ENCODE measurements at regions not wholly inside any gene's neighbourhood (a gene's known extent, or its start where the extent isn't known, plus 50 kb on each side); places are given as distances from the start of the nearest gene placed in this dataset.

- DNase-seq (ENCODE audit: low read depth): no peak
Measured at GRCh38 chr1:190540366-190540765, 62.7 kb upstream of the BRINP3 start.

- no peak for DNase-seq (ENCODE audit: low read depth)
Measured at GRCh38 chr1:190551638-190552037, 74.0 kb upstream of the BRINP3 start.

GRCh38 chr1:190560161-190560681 is 82.6 kb upstream of the BRINP3 start:
- no peak for DNase-seq (ENCODE audit: low read depth)

GRCh38 chr1:190563230-190563629 is 85.6 kb upstream of the BRINP3 start:
- DNase-seq (ENCODE audit: low read depth): no peak

GRCh38 chr1:190564117-190564516 is 86.5 kb upstream of the BRINP3 start:
- no peak for DNase-seq (ENCODE audit: low read depth)

GRCh38 chr1:190578017-190578416 is 100.4 kb upstream of the BRINP3 start:
- no peak for DNase-seq (ENCODE audit: low read depth)

- no peak for DNase-seq (ENCODE audit: low read depth)
Measured at GRCh38 chr1:190578526-190578925, 100.9 kb upstream of the BRINP3 start.

- DNase-seq (ENCODE audit: low read depth): no peak
Measured at GRCh38 chr1:190579552-190580193, 102.0 kb upstream of the BRINP3 start.

- DNase-seq (ENCODE audit: low read depth): no peak
Measured at GRCh38 chr1:190583862-190584261, 106.2 kb upstream of the BRINP3 start.

- no peak for DNase-seq (ENCODE audit: low read depth)
Measured at GRCh38 chr1:190588424-190588823, 110.8 kb upstream of the BRINP3 start.

GRCh38 chr1:190595438-190595837 is 117.8 kb upstream of the BRINP3 start:
- no peak for DNase-seq (ENCODE audit: low read depth)

- no peak for DNase-seq (ENCODE audit: low read depth)
Measured at GRCh38 chr1:190597294-190597693, 119.6 kb upstream of the BRINP3 start.

- no peak for DNase-seq (ENCODE audit: low read depth)
Measured at GRCh38 chr1:190599670-190600069, 122.0 kb upstream of the BRINP3 start.

- no peak for DNase-seq (ENCODE audit: low read depth)
Measured at GRCh38 chr1:190602325-190602724, 124.7 kb upstream of the BRINP3 start.

GRCh38 chr1:190608282-190608681 is 130.6 kb upstream of the BRINP3 start:
- no peak for DNase-seq (ENCODE audit: low read depth)

- no peak for DNase-seq (ENCODE audit: low read depth)
Measured at GRCh38 chr1:190615818-190616217, 138.2 kb upstream of the BRINP3 start.

- no peak for DNase-seq (ENCODE audit: low read depth)
Measured at GRCh38 chr1:190616235-190616634, 138.6 kb upstream of the BRINP3 start.

GRCh38 chr1:190619724-190620123 is 142.1 kb upstream of the BRINP3 start:
- DNase-seq (ENCODE audit: low read depth): no peak

- no peak for DNase-seq (ENCODE audit: low read depth)
Measured at GRCh38 chr1:190633488-190633887, 155.8 kb upstream of the BRINP3 start.

- no peak for DNase-seq (ENCODE audit: low read depth)
Measured at GRCh38 chr1:190634134-190634533, 156.5 kb upstream of the BRINP3 start.

GRCh38 chr1:190649553-190649952 is 171.9 kb upstream of the BRINP3 start:
- DNase-seq (ENCODE audit: low read depth): no peak

GRCh38 chr1:190658907-190659306 is 181.2 kb upstream of the BRINP3 start:
- no peak for DNase-seq (ENCODE audit: low read depth)

GRCh38 chr1:190663962-190664361 is 186.3 kb upstream of the BRINP3 start:
- no peak for DNase-seq (ENCODE audit: low read depth)

GRCh38 chr1:190665045-190665444 is 187.4 kb upstream of the BRINP3 start:
- DNase-seq (ENCODE audit: low read depth): no peak
